Rectal smooth muscle tissue (tissue), 1 donor: ENCODE measurements at regions not wholly inside any gene's neighbourhood (a gene's known extent, or its start where the extent isn't known, plus 50 kb on each side); places are given as distances from the start of the nearest gene placed in this dataset.

Source experiments
- H3K27ac ChIP-seq: one replicate; pipeline ENCODE4 v1.7.0; 2013; ENCODE audit warnings: low read depth, low read length, inconsistent platforms
- H3K27me3 ChIP-seq: one replicate; pipeline ENCODE4 v1.7.0; 2013; ENCODE audit warnings: low read length; ENCODE audit not compliant: control insufficient read depth, insufficient read depth
- H3K36me3 ChIP-seq: one replicate; pipeline ENCODE4 v1.7.0; 2013; ENCODE audit warnings: low read length; ENCODE audit not compliant: control insufficient read depth, insufficient read depth
- H3K4me1 ChIP-seq: one replicate; pipeline ENCODE4 v1.7.0; 2013; ENCODE audit warnings: low read length; ENCODE audit not compliant: control insufficient read depth, insufficient read depth
- H3K4me3 ChIP-seq: one replicate; pipeline ENCODE4 v1.7.0; 2013; ENCODE audit warnings: low read length
- H3K9ac ChIP-seq: one replicate; pipeline ENCODE4 v1.7.0; 2013; ENCODE audit warnings: low read length

- H3K9ac ChIP-seq: no peak overlapping the region
- H3K4me3 ChIP-seq: no peak overlapping the region
- H3K36me3 ChIP-seq: no peaks in the 10 kb centered on the region
- H3K27ac ChIP-seq: no peak overlapping the region
- H3K4me1 ChIP-seq: no peaks in the 10 kb centered on the region
- H3K27me3 ChIP-seq: no peaks in the 10 kb centered on the region
Observed at GRCh38 chr16:64621616-64622015, 500.2 kb downstream of the CDH11 start.

- Histone ChIP-seq H3K4me1 (no peaks in the 10 kb centered on the region), H3K36me3 (no peaks in the 10 kb centered on the region), H3K27ac (no peak overlapping the region), H3K9ac (no peak overlapping the region), H3K27me3 (no peaks in the 10 kb centered on the region), H3K4me3 (no peak overlapping the region)
Observed at GRCh38 chr16:64617836-64618476, 503.9 kb downstream of the CDH11 start.

- H3K4me1 ChIP-seq: no peaks in the 10 kb centered on the region
- no peak overlapping the region for H3K27ac ChIP-seq
- no peak overlapping the region for H3K9ac ChIP-seq
- H3K36me3 ChIP-seq: no peaks in the 10 kb centered on the region
- no peaks in the 10 kb centered on the region for H3K27me3 ChIP-seq
- no peak overlapping the region for H3K4me3 ChIP-seq
Observed at GRCh38 chr16:64615630-64616280, 506.1 kb downstream of the CDH11 start.

- no peak overlapping the region for H3K9ac ChIP-seq
- no peaks in the 10 kb centered on the region for H3K4me1 ChIP-seq
- H3K4me3 ChIP-seq: no peak overlapping the region
- no peak overlapping the region for H3K27ac ChIP-seq
- H3K27me3 ChIP-seq: no peaks in the 10 kb centered on the region
- H3K36me3 ChIP-seq: no peaks in the 10 kb centered on the region
Observed at GRCh38 chr16:64596196-64596595, 525.7 kb downstream of the CDH11 start.

- H3K27ac ChIP-seq: no peak overlapping the region
- no peaks in the 10 kb centered on the region for H3K27me3 ChIP-seq
- H3K4me3 ChIP-seq: no peak overlapping the region
- no peaks in the 10 kb centered on the region for H3K4me1 ChIP-seq
- H3K9ac ChIP-seq: no peak overlapping the region
- no peaks in the 10 kb centered on the region for H3K36me3 ChIP-seq
Observed at GRCh38 chr16:64590513-64590912, 531.4 kb downstream of the CDH11 start.

GRCh38 chr16:64589836-64590235 lies 532.0 kb downstream of the CDH11 start:
- Histone ChIP-seq H3K9ac (no peak overlapping the region), H3K4me1 (no peaks in the 10 kb centered on the region), H3K4me3 (no peak overlapping the region), H3K27ac (no peak overlapping the region), H3K27me3 (no peaks in the 10 kb centered on the region), H3K36me3 (no peaks in the 10 kb centered on the region)

- no peak overlapping the region for H3K9ac ChIP-seq
- H3K27me3 ChIP-seq: no peaks in the 10 kb centered on the region
- no peaks in the 10 kb centered on the region for H3K36me3 ChIP-seq
- no peaks in the 10 kb centered on the region for H3K4me1 ChIP-seq
- no peak overlapping the region for H3K4me3 ChIP-seq
- H3K27ac ChIP-seq: no peak overlapping the region
Observed at GRCh38 chr16:64586781-64587180, 535.1 kb downstream of the CDH11 start.

GRCh38 chr16:64585367-64585766 lies 536.5 kb downstream of the CDH11 start:
- H3K27ac ChIP-seq: no peak overlapping the region
- H3K36me3 ChIP-seq: no peaks in the 10 kb centered on the region
- H3K4me1 ChIP-seq: no peaks in the 10 kb centered on the region
- no peak overlapping the region for H3K4me3 ChIP-seq
- H3K9ac ChIP-seq: no peak overlapping the region
- H3K27me3 ChIP-seq: no peaks in the 10 kb centered on the region

GRCh38 chr16:64580558-64580957 lies 541.3 kb downstream of the CDH11 start:
- Histone ChIP-seq H3K27me3 (no peaks in the 10 kb centered on the region), H3K4me3 (no peak overlapping the region), H3K27ac (no peak overlapping the region), H3K9ac (no peak overlapping the region), H3K36me3 (no peaks in the 10 kb centered on the region), H3K4me1 (no peaks in the 10 kb centered on the region)

GRCh38 chr16:64579712-64580111 lies 542.2 kb downstream of the CDH11 start:
- Histone ChIP-seq H3K4me1 (no peaks in the 10 kb centered on the region), H3K4me3 (no peak overlapping the region), H3K27ac (no peak overlapping the region), H3K36me3 (no peaks in the 10 kb centered on the region), H3K27me3 (no peaks in the 10 kb centered on the region), H3K9ac (no peak overlapping the region)

- Histone ChIP-seq H3K36me3 (no peaks in the 10 kb centered on the region), H3K4me1 (no peaks in the 10 kb centered on the region), H3K27me3 (no peaks in the 10 kb centered on the region), H3K4me3 (no peak overlapping the region), H3K27ac (no peak overlapping the region), H3K9ac (no peak overlapping the region)
Observed at GRCh38 chr16:64545768-64546167, 576.1 kb downstream of the CDH11 start.

GRCh38 chr16:64544859-64545258 lies 577.0 kb downstream of the CDH11 start:
- no peak overlapping the region for H3K9ac ChIP-seq
- no peaks in the 10 kb centered on the region for H3K36me3 ChIP-seq
- no peak overlapping the region for H3K27ac ChIP-seq
- no peaks in the 10 kb centered on the region for H3K27me3 ChIP-seq
- no peak overlapping the region for H3K4me3 ChIP-seq
- H3K4me1 ChIP-seq: no peaks in the 10 kb centered on the region

- H3K4me3 ChIP-seq: no peak overlapping the region
- H3K27me3 ChIP-seq: no peaks in the 10 kb centered on the region
- no peak overlapping the region for H3K27ac ChIP-seq
- H3K36me3 ChIP-seq: no peaks in the 10 kb centered on the region
- H3K9ac ChIP-seq: no peak overlapping the region
- H3K4me1 ChIP-seq: no peaks in the 10 kb centered on the region
Observed at GRCh38 chr16:64543441-64543840, 578.4 kb downstream of the CDH11 start.
